ENCODE measurements at regions not wholly inside any gene's neighbourhood (a gene's known extent, or its start where the extent isn't known, plus 50 kb on each side); places are given as distances from the start of the nearest gene placed in this dataset.

DNA sequence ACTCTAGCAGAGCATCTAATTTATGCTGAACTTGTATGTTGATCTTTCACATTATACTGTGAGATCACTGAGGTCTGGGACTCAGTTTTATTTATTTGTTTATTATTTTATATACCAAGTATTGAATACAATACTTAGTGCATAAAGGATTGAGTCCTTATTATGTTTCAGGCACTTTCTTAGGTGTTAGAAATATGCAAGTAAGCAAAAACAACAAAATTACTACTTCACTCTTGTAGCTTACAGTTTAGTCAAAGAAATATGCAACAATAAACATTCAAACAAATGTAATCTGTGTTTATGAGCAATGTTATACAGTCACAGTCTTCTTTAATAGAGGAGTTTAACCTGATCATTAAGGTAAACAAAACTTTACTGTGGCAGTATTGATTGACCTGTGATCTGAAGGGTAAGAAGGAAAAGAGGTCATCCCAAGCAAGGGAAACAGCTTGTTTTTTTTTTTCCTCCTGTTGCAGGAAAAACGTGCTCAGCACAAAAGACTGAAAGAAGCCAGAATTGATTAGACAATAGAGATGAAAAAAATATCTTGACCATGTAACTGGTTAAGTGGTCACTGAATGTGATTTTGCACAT lies 990.7 kb downstream of the TRHDE start:
- Histone ChIP-seq H3K9me3 (ENCODE audit: severe bottlenecking) (no peaks in the 10 kb centered on the region), H3K36me3 (no peaks in the 10 kb centered on the region), H3K4me3 (ENCODE audit: low read depth, low read length) (no peak overlapping the region), H3K27me3 (ENCODE audit: insufficient read depth, low read depth, severe bottlenecking) (no peaks in the 10 kb centered on the region), H3K27ac (no peak overlapping the region)
- DNase-seq, result no peak
- TF ChIP-seq, protein P1, sequence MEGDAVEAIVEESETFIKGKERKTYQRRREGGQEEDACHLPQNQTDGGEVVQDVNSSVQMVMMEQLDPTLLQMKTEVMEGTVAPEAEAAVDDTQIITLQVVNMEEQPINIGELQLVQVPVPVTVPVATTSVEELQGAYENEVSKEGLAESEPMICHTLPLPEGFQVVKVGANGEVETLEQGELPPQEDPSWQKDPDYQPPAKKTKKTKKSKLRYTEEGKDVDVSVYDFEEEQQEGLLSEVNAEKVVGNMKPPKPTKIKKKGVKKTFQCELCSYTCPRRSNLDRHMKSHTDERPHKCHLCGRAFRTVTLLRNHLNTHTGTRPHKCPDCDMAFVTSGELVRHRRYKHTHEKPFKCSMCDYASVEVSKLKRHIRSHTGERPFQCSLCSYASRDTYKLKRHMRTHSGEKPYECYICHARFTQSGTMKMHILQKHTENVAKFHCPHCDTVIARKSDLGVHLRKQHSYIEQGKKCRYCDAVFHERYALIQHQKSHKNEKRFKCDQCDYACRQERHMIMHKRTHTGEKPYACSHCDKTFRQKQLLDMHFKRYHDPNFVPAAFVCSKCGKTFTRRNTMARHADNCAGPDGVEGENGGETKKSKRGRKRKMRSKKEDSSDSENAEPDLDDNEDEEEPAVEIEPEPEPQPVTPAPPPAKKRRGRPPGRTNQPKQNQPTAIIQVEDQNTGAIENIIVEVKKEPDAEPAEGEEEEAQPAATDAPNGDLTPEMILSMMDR (IDR thresholded peaks at IDR 0.05; ENCODE audit: low read depth, low read length), result no peak

DNA sequence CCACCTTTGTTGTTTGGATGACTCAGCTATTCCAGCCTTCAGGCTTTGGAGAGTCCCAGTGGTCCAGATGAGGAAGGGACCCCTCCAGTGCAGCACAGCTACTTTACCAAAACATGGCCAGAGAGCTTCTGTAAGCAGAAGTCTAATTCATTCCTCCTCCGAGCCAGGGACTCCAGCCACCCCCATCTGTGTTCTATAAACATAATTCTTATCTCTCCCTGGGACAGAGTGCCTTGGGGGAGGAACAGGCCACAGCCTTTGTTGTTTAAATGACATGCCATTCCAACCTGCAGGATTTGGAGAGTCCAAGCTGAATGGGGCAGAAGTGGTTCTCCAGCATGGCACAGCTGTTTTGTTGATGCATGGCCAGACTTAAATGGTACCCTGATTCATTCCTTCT lies 994.0 kb downstream of the TRHDE start:
- DNase-seq, result no peak
- Histone ChIP-seq H3K9me3 (ENCODE audit: severe bottlenecking) (peaks cover 3% of the 10 kb centered on the region), H3K27ac (no peak overlapping the region), H3K4me3 (ENCODE audit: low read depth, low read length) (no peak overlapping the region), H3K36me3 (no peaks in the 10 kb centered on the region), H3K27me3 (ENCODE audit: insufficient read depth, low read depth, severe bottlenecking) (no peaks in the 10 kb centered on the region)
- TF ChIP-seq, protein P1 (IDR thresholded peaks at IDR 0.05; ENCODE audit: low read depth, low read length), result no peak

DNA sequence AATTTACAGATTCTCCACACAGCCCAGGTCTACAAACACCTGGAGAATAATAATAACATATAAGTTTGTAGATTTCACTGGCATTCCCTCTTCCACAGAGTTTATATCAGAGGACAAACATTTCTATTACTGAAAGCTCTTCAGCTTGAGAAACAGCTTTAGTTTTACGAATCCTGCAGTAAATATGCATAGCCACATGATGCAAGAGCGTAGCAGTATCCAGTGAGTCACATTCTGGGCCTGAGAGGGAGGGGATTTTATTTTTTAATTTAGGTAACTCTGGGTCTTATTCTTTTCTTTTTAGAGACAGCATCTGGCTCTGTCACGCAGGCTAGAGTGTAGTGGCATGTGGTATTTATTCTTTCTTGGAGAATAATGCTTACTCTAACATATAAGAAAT lies 1002.8 kb downstream of the TRHDE start:
- no peaks in the 10 kb centered on the region for H3K36me3 ChIP-seq
- DNase-seq, result no peak
- TF ChIP-seq, protein P1 (IDR thresholded peaks at IDR 0.05; ENCODE audit: low read depth, low read length), result no peak
- no peaks in the 10 kb centered on the region for H3K27me3 ChIP-seq (ENCODE audit: insufficient read depth, low read depth, severe bottlenecking)
- H3K27ac ChIP-seq, result no peak overlapping the region
- no peak overlapping the region for H3K4me3 ChIP-seq (ENCODE audit: low read depth, low read length)
- H3K9me3 ChIP-seq (ENCODE audit: severe bottlenecking), result no peaks in the 10 kb centered on the region

DNA sequence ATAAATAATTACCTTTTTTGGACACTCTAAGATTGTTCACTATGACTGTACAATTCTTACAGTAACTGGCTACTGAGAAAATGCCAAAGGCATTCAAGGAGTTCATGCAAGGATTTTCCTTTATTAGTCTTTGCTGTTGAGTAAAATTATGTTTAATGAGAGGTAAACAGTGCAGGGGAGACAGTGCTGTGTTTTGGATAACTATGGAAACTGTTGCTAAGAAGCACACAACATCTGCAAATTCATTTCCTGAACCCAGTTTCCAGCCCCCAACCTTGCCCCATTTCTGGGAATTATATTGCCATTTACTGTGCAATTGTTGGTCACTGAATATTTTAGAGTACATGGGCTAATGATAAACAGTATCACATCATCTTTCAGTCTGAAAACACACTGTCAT lies 1005.8 kb downstream of the TRHDE start:
- DNase-seq, result no peak
- TF ChIP-seq, protein P1 (IDR thresholded peaks at IDR 0.05; ENCODE audit: low read depth, low read length), result no peak
- Histone ChIP-seq H3K27me3 (ENCODE audit: insufficient read depth, low read depth, severe bottlenecking) (no peaks in the 10 kb centered on the region), H3K4me3 (ENCODE audit: low read depth, low read length) (no peak overlapping the region), H3K36me3 (no peaks in the 10 kb centered on the region), H3K27ac (no peak overlapping the region), H3K9me3 (ENCODE audit: severe bottlenecking) (no peaks in the 10 kb centered on the region)

DNA sequence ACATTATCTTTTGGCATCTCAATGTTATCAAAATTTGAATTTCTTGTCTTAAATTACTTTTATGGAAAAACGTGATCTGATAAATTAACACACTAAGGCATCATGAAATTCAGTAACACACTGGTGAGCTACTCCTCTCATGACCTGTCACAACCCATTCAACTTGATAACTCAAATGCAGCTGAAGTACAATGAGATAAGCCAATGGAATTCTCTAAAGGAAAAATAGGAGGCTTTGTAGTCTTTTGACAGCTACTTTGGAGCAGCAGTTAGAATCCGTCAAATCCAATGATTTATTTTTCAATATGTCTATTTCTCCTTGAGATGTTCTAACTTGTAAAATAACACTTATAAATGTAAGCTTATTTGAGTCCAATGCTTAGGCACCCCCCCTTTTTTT lies 1029.4 kb downstream of the TRHDE start:
- H3K36me3 ChIP-seq, result no peaks in the 10 kb centered on the region
- H3K27ac ChIP-seq, result no peak overlapping the region
- no peak overlapping the region for H3K4me3 ChIP-seq (ENCODE audit: low read depth, low read length)
- H3K9me3 ChIP-seq (ENCODE audit: severe bottlenecking), result no peaks in the 10 kb centered on the region
- no peaks in the 10 kb centered on the region for H3K27me3 ChIP-seq (ENCODE audit: insufficient read depth, low read depth, severe bottlenecking)
- TF ChIP-seq, protein P1 (IDR thresholded peaks at IDR 0.05; ENCODE audit: low read depth, low read length), result no peak
- no peak for DNase-seq

DNA sequence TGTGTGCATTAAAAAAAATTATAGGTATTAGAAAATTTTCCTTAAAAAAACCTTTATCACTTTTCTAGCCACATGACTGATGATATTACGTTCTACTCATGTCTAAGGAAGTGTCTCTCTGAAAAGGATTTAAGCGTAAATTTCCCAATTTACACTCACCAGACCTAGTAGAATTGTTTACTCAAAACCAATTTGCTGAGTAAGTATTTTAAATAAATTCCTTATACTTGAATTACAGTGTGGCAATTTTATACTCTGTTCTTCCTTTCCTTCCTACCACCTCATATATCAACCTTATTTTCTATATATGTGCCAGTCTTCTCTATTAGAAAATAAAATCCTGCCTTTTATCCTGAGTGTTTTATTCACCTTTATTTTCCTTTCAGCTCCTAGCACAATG lies 1035.1 kb downstream of the TRHDE start:
- Histone ChIP-seq H3K27ac (no peak overlapping the region), H3K9me3 (ENCODE audit: severe bottlenecking) (no peaks in the 10 kb centered on the region), H3K36me3 (no peaks in the 10 kb centered on the region)

More for the DNA sequence above, 1035.1 kb downstream of the TRHDE start:
- Histone ChIP-seq H3K4me3 (ENCODE audit: low read depth, low read length) (no peak overlapping the region), H3K27me3 (ENCODE audit: insufficient read depth, low read depth, severe bottlenecking) (no peaks in the 10 kb centered on the region)
- TF ChIP-seq, protein P1 (IDR thresholded peaks at IDR 0.05; ENCODE audit: low read depth, low read length), result no peak
- no peak for DNase-seq

Data from WERI-Rb-1 (cell line).